Fibroblast of lung (primary cell): ENCODE measurements at regions not wholly inside any gene's neighbourhood (a gene's known extent, or its start where the extent isn't known, plus 50 kb on each side); places are given as distances from the start of the nearest gene placed in this dataset.
A peak's percentile ranks its signal among the peaks of the same experiment; 100 is the strongest.

Experiments
- DNase-seq, 2 donors: peaks; one replicate each; pipeline versions ENCODE4 v3.0.0 to v3.0.0-alpha.2; 2010; ENCODE audit warnings: low read depth in 2 of 2
- H2AFZ ChIP-seq: 2 replicates; pipeline ENCODE4 v1.5.1; 2012; ENCODE audit warnings: low read length, control low read depth, inconsistent platforms
- H3K27ac ChIP-seq: 2 replicates; pipeline ENCODE4 v1.5.1; 2011; ENCODE audit warnings: low read length, control low read depth; ENCODE audit not compliant: insufficient read depth
- H3K27me3 ChIP-seq: 2 replicates; pipeline ENCODE4 v1.5.1; 2011; ENCODE audit warnings: mild to moderate bottlenecking, low read length; ENCODE audit not compliant: control insufficient read depth, insufficient read depth
- H3K36me3 ChIP-seq: 2 replicates; pipeline ENCODE4 v1.5.1; 2011; ENCODE audit warnings: low read length; ENCODE audit not compliant: control insufficient read depth, insufficient read depth
- H3K4me1 ChIP-seq: 2 replicates; pipeline ENCODE4 v1.5.1; 2011; ENCODE audit warnings: low read length; ENCODE audit not compliant: control insufficient read depth, insufficient read depth; ENCODE audit errors: extremely low read depth
- H3K4me2 ChIP-seq: 2 replicates; pipeline ENCODE4 v1.5.1; 2011; ENCODE audit warnings: low read length, control low read depth; ENCODE audit not compliant: insufficient read depth; ENCODE audit errors: extremely low read depth
- H3K4me3 ChIP-seq, 4 experiments: fragments of 200-600 bp in 1 of 4; sonication (generic) in 1 of 4; replicated peaks in 1 of 4; 2 replicates each; pipeline ENCODE4 v1.5.1; 2011 to 2016; ENCODE audit warnings: low read length in 4 of 4, low read depth in 3 of 4, mild to moderate bottlenecking in 3 of 4, control low read depth in 2 of 4, inconsistent platforms in 1 of 4, mixed read lengths in 1 of 4; ENCODE audit not compliant: insufficient read depth in 1 of 4; ENCODE audit errors: control extremely low read depth in 1 of 4
- H3K79me2 ChIP-seq: 2 replicates; pipeline ENCODE4 v1.5.1; 2012; ENCODE audit warnings: mild to moderate bottlenecking, low read length, inconsistent platforms; ENCODE audit not compliant: control insufficient read depth, insufficient read depth
- H3K9ac ChIP-seq: 2 replicates; pipeline ENCODE4 v1.5.1; 2011; ENCODE audit warnings: mild to moderate bottlenecking, low read length, control low read depth; ENCODE audit not compliant: insufficient read depth
- H3K9me3 ChIP-seq: 2 replicates; pipeline ENCODE4 v1.5.1; 2012; ENCODE audit warnings: low read depth, low read length; ENCODE audit not compliant: control insufficient read depth, insufficient read depth
- H4K20me1 ChIP-seq: 2 replicates; pipeline ENCODE4 v1.5.1; 2011; ENCODE audit warnings: low read length; ENCODE audit not compliant: control insufficient read depth, insufficient read depth; ENCODE audit errors: extremely low read depth
- EZH2 ChIP-seq: IDR thresholded peaks from 2 replicates; pipeline ENCODE4 v1.5.1; 2012; ENCODE audit warnings: low read length, control low read depth, mild to moderate bottlenecking; ENCODE audit errors: missing control alignments
- TF ChIP-seq, protein P1 (sequence below), 2 donors: IDR thresholded peaks in 1 of 2; conservative IDR thresholded peaks in 1 of 2; 1 replicate in 1 of 2; 2 replicates in 1 of 2; pipeline ENCODE4 v1.5.1; 2011 to 2012; ENCODE audit warnings: low read length in 2 of 2, control low read depth in 1 of 2, inconsistent platforms in 1 of 2, low read depth in 1 of 2, mild to moderate bottlenecking in 1 of 2

DNA sequence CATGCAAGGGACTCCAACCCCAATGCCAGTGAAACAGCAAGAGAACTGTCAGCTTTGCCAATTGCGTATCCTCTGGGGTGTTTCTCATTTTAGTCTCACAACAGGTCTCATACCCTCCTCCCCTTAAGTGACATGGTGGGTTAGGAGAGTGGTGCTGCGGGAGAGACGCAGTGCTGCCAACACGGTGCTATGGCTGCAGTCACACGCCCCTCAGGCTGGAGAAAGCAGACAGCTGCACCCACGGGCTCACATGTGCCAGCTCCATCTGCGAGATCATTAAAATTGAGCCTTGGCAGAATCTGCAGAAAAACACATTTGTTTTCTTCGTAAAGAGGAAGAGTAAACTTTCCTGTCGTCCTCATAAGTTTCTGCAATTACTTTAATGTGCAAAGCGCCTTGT is 114.7 kb downstream of the ANKRD60 start:
- Histone ChIP-seq H3K27ac (no peak overlapping the region), H3K4me1 (peaks cover 21% of the 10 kb centered on the region), H3K79me2 (no peaks in the 10 kb centered on the region), H3K4me2 (no peak overlapping the region), H3K9me3 (no peaks in the 10 kb centered on the region), H3K4me3 (no peak overlapping the region), H3K27me3 (no peaks in the 10 kb centered on the region), H3K9ac (no peak overlapping the region), H4K20me1 (no peaks in the 10 kb centered on the region), H2AFZ (no peak overlapping the region), H3K36me3 (no peaks in the 10 kb centered on the region)
- TF ChIP-seq EZH2, result no peak
- TF ChIP-seq, protein P1, sequence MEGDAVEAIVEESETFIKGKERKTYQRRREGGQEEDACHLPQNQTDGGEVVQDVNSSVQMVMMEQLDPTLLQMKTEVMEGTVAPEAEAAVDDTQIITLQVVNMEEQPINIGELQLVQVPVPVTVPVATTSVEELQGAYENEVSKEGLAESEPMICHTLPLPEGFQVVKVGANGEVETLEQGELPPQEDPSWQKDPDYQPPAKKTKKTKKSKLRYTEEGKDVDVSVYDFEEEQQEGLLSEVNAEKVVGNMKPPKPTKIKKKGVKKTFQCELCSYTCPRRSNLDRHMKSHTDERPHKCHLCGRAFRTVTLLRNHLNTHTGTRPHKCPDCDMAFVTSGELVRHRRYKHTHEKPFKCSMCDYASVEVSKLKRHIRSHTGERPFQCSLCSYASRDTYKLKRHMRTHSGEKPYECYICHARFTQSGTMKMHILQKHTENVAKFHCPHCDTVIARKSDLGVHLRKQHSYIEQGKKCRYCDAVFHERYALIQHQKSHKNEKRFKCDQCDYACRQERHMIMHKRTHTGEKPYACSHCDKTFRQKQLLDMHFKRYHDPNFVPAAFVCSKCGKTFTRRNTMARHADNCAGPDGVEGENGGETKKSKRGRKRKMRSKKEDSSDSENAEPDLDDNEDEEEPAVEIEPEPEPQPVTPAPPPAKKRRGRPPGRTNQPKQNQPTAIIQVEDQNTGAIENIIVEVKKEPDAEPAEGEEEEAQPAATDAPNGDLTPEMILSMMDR (conservative IDR thresholded peaks at IDR 0.05 in 1 of 2, IDR thresholded peaks at IDR 0.05 in 1 of 2; ENCODE audit: low read depth in 1 of 2, low read length in 2 of 2), result no peak
- DNase-seq, result no peak

DNA sequence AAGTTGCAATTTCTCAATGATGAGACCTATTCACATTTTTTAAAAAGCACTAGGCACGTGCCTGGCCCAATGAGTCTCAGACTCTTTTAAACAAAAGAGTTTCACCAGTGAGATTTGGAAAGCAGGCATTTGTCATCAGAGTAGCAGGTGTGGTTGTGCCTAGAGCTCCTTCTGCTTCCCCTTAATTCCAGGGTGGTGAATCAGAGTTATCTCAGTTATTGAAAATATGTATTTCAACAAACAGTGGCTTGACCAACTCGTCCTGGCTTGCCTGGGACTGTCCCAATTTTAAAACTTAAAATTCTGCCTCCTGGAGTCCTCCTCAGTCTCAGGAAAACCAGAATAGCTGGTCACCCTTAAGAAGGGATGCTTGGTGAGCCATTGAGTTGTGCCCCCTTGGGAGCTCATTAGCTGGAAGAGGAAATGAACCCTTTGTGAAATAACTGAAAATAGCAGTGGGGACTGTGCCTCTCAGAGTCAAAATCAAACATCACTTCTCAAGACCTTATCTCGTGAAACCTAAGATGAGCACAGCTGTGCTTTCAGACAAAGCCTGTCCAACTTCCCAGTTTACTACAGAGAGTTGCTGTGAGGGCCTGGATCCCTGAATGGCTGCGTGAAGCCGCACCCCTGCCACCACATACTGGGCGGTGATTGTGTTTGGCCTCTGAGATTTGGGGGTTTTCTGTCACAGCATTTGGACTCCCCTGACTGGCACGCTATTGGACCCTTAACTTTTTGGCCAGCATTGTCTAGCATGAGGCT is 116.3 kb downstream of the ANKRD60 start:
- H2AFZ ChIP-seq, result no peak overlapping the region
- H3K27me3 ChIP-seq, result no peaks in the 10 kb centered on the region
- H3K4me1 ChIP-seq, result peaks cover 21% of the 10 kb centered on the region
- no peaks in the 10 kb centered on the region for H3K9me3 ChIP-seq
- peak; percentile 56 to 86 for DNase-seq
- TF ChIP-seq EZH2, result no peak
- TF ChIP-seq, protein P1 (conservative IDR thresholded peaks at IDR 0.05 in 1 of 2, IDR thresholded peaks at IDR 0.05 in 1 of 2; ENCODE audit: low read depth in 1 of 2, low read length in 2 of 2), result no peak
- no peaks in the 10 kb centered on the region for H3K36me3 ChIP-seq
- H3K27ac ChIP-seq, result peak overlapping the region; percentile 64
- H3K4me2 ChIP-seq, result peak overlapping the region; percentile 21
- H3K9ac ChIP-seq, result no peak overlapping the region
- H3K79me2 ChIP-seq, result no peaks in the 10 kb centered on the region
- no peaks in the 10 kb centered on the region for H4K20me1 ChIP-seq
- no peak overlapping the region for H3K4me3 ChIP-seq

DNA sequence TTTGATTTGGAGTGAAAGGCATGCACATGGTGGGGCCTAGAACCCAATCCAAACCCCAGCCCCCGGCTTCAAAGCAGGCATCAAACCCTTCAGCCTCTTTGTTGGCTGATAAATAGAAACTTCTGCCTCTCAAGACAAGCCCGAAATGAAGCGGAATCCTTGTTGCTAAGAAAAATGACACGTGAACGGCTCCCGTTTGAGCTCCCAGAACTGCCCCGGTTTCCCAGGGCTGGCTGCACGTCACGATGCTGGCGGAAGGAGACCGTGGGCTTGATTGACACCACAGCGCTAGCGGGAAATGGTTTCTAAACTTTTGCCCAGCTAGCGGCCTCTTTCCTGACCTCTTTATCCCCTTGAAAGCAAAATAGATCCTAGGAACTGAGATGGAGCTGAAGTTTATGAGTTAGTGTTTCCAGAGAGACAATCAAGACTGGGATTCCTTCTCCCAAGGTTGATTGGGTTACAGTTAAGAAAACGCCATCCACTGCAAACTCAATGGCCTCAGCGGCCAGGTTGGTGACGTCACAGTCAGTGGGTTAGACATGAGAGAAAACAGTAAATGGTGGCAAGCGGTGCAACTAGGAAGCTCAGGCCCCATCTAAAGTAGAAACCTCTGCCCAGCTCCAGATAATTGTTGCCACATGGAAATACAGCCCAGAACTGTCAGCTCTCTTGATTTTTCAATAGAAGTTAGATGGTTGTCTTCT is 117.0 kb downstream of the ANKRD60 start:
- no peaks in the 10 kb centered on the region for H3K36me3 ChIP-seq
- H3K4me3 ChIP-seq, result no peak overlapping the region
- H3K4me1 ChIP-seq, result peaks cover 21% of the 10 kb centered on the region
- no peak overlapping the region for H3K9ac ChIP-seq
- H3K79me2 ChIP-seq, result no peaks in the 10 kb centered on the region
- H2AFZ ChIP-seq, result no peak overlapping the region
- no peaks in the 10 kb centered on the region for H3K9me3 ChIP-seq
- peak overlapping the region; percentile 21 for H3K4me2 ChIP-seq
- no peak for TF ChIP-seq EZH2
- TF ChIP-seq, protein P1 (conservative IDR thresholded peaks at IDR 0.05 in 1 of 2, IDR thresholded peaks at IDR 0.05 in 1 of 2; ENCODE audit: low read depth in 1 of 2, low read length in 2 of 2), result no peak
- H3K27me3 ChIP-seq, result no peaks in the 10 kb centered on the region
- H4K20me1 ChIP-seq, result no peaks in the 10 kb centered on the region
- DNase-seq, result peak in 1 of 2 donors; percentile 21
- peak overlapping the region; percentile 64 for H3K27ac ChIP-seq
